Esophagus muscularis mucosa (tissue), 4 donors: ENCODE measurements at regions not wholly inside any gene's neighbourhood (a gene's known extent, or its start where the extent isn't known, plus 50 kb on each side); places are given as distances from the start of the nearest gene placed in this dataset.

Experiments used
- DNase-seq: peaks from one replicate; pipeline ENCODE4 v3.0.0-alpha.2; 2017; ENCODE audit errors: extremely low spot score
- H3K27ac ChIP-seq, 4 donors: fragments of 200-600 bp; sonication (generic); replicated peaks in 1 of 4; 1 replicate in 3 of 4; 2 replicates in 1 of 4; pipeline ENCODE4 v1.5.1; 2016 to 2019; ENCODE audit warnings: mild to moderate bottlenecking in 1 of 4
- H3K27me3 ChIP-seq, 4 donors: fragments of 200-600 bp; sonication (generic); one replicate each; pipeline versions ENCODE4 v1.5.1 to v1.6.0; 2016 to 2019
- H3K36me3 ChIP-seq, 4 donors: fragments of 200-600 bp; sonication (generic); one replicate each; pipeline ENCODE4 v1.5.1; 2016 to 2019
- H3K4me1 ChIP-seq, 4 donors: fragments of 200-600 bp; sonication (generic); one replicate each; pipeline ENCODE4 v1.5.1; 2016 to 2019
- H3K4me3 ChIP-seq, 4 donors: fragments of 200-600 bp; sonication (generic); 1 replicate in 2 of 4; 2 replicates in 2 of 4; pipeline ENCODE4 v1.5.1; 2016 to 2019; ENCODE audit warnings: mild to moderate bottlenecking in 4 of 4, moderate library complexity in 1 of 4
- H3K9me3 ChIP-seq, 4 donors: fragments of 200-600 bp; sonication (generic); 1 replicate in 3 of 4; 2 replicates in 1 of 4; pipeline ENCODE4 v1.5.1; 2016 to 2019
- EP300 ChIP-seq: sonication (generic); formaldehyde crosslinking; IDR thresholded peaks from one replicate; pipeline ENCODE4 v1.6.1; 2017; ENCODE audit warnings: antibody characterized with exemption
- POLR2A ChIP-seq: fragments of 450-650 bp; IDR thresholded peaks from one replicate; pipeline ENCODE4 v1.6.1; 2017; ENCODE audit warnings: antibody characterized with exemption, moderate library complexity, mild to moderate bottlenecking, low read depth
- POLR2AphosphoS5 ChIP-seq, 2 donors: sonication (generic); formaldehyde crosslinking; IDR thresholded peaks; one replicate each; pipeline ENCODE4 v1.6.1; 2017; ENCODE audit warnings: antibody characterized with exemption in 2 of 2
- WGBS: methylation state at CpG from one replicate; pipeline ENCODE4 v1.1.5; 2018; 5-methylcytosine and 5-hydroxymethylcytosine counted together
- intact Hi-C: fragments of 100-400 bp; cut with DNase I; formaldehyde crosslinking; loops from one replicate; pipeline ENCODE4 v1.15.1; 2023
- TF ChIP-seq, protein P1 (sequence below), 3 experiments: fragments of 200-600 bp in 2 of 3; fragments of 450-650 bp in 1 of 3; sonication (generic) in 2 of 3; IDR thresholded peaks; one replicate each; pipeline ENCODE4 v1.5.1; 2017 to 2019; ENCODE audit warnings: antibody characterized with exemption in 3 of 3, mild to moderate bottlenecking in 2 of 3, moderate library complexity in 1 of 3

DNA sequence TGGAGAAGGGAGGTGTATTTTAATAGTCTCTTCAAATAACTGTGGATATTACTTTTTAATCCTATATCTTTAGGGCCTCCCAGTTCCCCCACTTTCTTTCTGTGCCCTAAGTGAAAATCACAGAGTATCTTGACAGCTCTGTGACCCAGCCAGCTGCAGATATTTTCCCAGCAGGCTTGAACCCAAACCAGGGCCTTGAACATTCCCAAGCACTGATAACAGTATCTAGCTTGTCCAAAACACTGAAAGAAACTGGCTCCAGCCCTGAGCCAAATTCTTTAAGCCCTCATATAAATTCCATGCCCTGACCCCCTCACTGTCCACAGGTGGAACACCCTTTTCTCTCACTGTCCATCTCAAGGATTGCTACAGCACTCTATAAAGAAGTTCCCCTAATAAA lies 388.1 kb upstream of the CHAC2 start:
- H3K9me3 ChIP-seq = peaks cover 0 to 5% (median 2%) of the 10 kb centered on the region in 4 donors
- no peaks in the 10 kb centered on the region for H3K36me3 ChIP-seq
- no peak for DNase-seq
- H3K27ac ChIP-seq = no peak overlapping the region
- intact Hi-C loops = no loop called here
- H3K4me1 ChIP-seq = no peaks in the 10 kb centered on the region
- TF ChIP-seq, protein P1, sequence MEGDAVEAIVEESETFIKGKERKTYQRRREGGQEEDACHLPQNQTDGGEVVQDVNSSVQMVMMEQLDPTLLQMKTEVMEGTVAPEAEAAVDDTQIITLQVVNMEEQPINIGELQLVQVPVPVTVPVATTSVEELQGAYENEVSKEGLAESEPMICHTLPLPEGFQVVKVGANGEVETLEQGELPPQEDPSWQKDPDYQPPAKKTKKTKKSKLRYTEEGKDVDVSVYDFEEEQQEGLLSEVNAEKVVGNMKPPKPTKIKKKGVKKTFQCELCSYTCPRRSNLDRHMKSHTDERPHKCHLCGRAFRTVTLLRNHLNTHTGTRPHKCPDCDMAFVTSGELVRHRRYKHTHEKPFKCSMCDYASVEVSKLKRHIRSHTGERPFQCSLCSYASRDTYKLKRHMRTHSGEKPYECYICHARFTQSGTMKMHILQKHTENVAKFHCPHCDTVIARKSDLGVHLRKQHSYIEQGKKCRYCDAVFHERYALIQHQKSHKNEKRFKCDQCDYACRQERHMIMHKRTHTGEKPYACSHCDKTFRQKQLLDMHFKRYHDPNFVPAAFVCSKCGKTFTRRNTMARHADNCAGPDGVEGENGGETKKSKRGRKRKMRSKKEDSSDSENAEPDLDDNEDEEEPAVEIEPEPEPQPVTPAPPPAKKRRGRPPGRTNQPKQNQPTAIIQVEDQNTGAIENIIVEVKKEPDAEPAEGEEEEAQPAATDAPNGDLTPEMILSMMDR (IDR thresholded peaks at IDR 0.05) = no peak
- TF ChIP-seq POLR2A (no peak), POLR2AphosphoS5 (IDR thresholded peaks at IDR 0.05) (no peak), EP300 (no peak)
- no peak overlapping the region for H3K4me3 ChIP-seq
- no peaks in the 10 kb centered on the region for H3K27me3 ChIP-seq

DNA sequence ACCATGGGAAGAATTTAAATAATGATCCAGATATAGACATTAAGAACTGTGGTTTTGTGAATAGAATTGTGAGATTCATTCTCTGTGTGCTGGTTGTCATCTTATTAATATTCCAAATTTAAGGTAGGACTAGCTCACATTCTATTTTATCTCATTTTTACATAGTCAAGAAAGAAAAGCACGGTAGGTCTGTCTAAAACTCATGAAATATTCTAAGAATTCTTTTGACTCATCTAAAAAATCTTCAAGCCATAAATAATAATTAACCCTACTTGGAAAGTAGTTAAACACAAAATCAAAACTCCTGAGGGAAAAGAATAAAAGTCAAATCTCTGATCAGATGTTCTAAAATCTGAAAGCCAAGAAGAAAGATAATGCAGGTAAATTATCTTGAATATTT lies 388.8 kb upstream of the CHAC2 start:
- no peak overlapping the region for H3K27ac ChIP-seq
- intact Hi-C loops = no loop called here
- H3K36me3 ChIP-seq = no peaks in the 10 kb centered on the region
- H3K4me3 ChIP-seq = no peak overlapping the region
- H3K4me1 ChIP-seq = no peaks in the 10 kb centered on the region
- H3K27me3 ChIP-seq = no peaks in the 10 kb centered on the region
- 59% methylated on average over 1 of the region's 1 CpG for WGBS
- no peak for TF ChIP-seq EP300
- TF ChIP-seq, protein P1 (IDR thresholded peaks at IDR 0.05) = no peak
- no peak for TF ChIP-seq POLR2AphosphoS5 (IDR thresholded peaks at IDR 0.05)
- TF ChIP-seq POLR2A = no peak
- H3K9me3 ChIP-seq = peaks cover 0 to 5% (median 2%) of the 10 kb centered on the region in 4 donors
- DNase-seq = no peak

DNA sequence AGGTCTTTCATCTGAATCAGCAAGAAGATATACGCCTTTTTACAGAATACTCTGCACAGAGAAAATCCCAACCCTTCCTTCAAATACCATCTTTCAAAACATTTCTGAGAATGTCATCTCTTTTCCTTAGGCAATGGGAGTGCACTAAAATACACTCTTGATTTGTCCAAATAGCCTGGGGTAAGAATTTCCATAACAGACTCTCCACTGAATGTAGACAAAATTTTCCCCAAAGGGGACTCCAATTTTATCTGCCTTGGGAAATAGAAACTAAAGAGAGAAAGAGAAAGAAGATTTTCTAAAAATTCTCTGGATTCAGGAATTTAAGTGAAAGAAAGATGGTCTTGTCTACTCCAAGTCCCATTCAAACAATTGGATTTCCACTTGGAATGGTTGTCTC lies 394.5 kb upstream of the CHAC2 start:
- intact Hi-C loops = no loop called here
- WGBS = 86% methylated on average over 1 of the region's 1 CpG
- no peak overlapping the region for H3K27ac ChIP-seq
- TF ChIP-seq, protein P1 (IDR thresholded peaks at IDR 0.05) = no peak
- TF ChIP-seq POLR2A (no peak), EP300 (no peak), POLR2AphosphoS5 (IDR thresholded peaks at IDR 0.05) (no peak)
- H3K27me3 ChIP-seq = no peaks in the 10 kb centered on the region
- H3K4me1 ChIP-seq = no peaks in the 10 kb centered on the region
- peaks cover 0 to 5% (median 2%) of the 10 kb centered on the region in 4 donors for H3K9me3 ChIP-seq
- DNase-seq = no peak
- no peaks in the 10 kb centered on the region for H3K36me3 ChIP-seq
- H3K4me3 ChIP-seq = no peak overlapping the region

DNA sequence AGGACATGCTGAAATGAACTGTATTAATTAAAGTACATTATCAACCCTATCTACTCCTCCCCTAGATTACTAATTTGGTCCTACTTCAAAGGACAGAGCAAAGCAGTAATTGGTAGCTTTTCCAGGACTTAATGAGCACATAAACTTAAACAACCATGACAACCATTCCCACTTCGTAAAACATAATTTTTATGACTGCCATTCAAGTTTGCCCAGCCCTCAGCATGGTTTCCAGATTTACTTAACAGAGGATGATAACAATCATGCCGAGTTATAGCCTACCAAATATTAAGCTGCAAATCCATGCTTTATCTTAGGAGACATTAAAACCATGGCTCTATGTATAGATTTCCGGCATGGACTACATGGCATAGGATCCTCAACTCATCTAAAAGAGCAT lies 401.1 kb upstream of the CHAC2 start:
- Histone ChIP-seq H3K4me3 (no peak overlapping the region), H3K4me1 (no peaks in the 10 kb centered on the region), H3K27ac (no peak overlapping the region), H3K27me3 (no peaks in the 10 kb centered on the region), H3K36me3 (no peaks in the 10 kb centered on the region), H3K9me3 (peaks cover 0 to 1% (median under 1%) of the 10 kb centered on the region in 4 donors)
- 92% methylated on average over 3 of the region's 3 CpGs for WGBS
- intact Hi-C loops = no loop called here
- DNase-seq = no peak
- TF ChIP-seq EP300 = no peak
- TF ChIP-seq POLR2A = no peak
- TF ChIP-seq, protein P1 (IDR thresholded peaks at IDR 0.05) = no peak
- TF ChIP-seq POLR2AphosphoS5 (IDR thresholded peaks at IDR 0.05) = no peak

DNA sequence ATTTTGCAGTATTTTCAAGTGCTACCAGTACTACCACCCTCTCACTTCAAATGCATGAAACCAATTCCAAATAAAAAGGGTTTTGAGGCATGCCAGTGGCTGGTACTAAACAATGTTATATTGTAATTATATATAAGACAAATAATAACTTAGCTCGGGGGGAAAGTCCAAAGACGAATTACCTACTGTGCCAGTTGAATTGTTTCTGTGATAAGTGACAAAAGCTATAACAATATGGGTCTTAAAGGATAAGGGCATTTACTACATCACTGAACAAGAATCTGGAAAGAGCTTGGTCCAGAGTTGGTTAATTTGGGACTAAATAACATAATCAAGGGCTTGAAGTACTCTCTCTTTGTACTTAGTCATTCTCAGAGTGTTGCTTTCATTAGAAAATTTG lies 404.7 kb upstream of the CHAC2 start:
- intact Hi-C loops = no loop called here
- no peaks in the 10 kb centered on the region for H3K4me1 ChIP-seq
- 79% methylated on average over 2 of the region's 2 CpGs for WGBS
- H3K27me3 ChIP-seq = no peaks in the 10 kb centered on the region
- DNase-seq = no peak
- no peak for TF ChIP-seq POLR2A
- TF ChIP-seq, protein P1 (IDR thresholded peaks at IDR 0.05) = no peak
- TF ChIP-seq POLR2AphosphoS5 (IDR thresholded peaks at IDR 0.05) = no peak
- no peak for TF ChIP-seq EP300
- H3K27ac ChIP-seq = no peak overlapping the region
- no peak overlapping the region for H3K4me3 ChIP-seq
- H3K9me3 ChIP-seq = peaks cover 0 to 11% (median 7%) of the 10 kb centered on the region in 4 donors
- no peaks in the 10 kb centered on the region for H3K36me3 ChIP-seq
